Chondrocyte (in vitro differentiated cells): ENCODE measurements at regions not wholly inside any gene's neighbourhood (a gene's known extent, or its start where the extent isn't known, plus 50 kb on each side); places are given as distances from the start of the nearest gene placed in this dataset.

Source experiments
- DNase-seq: peaks from one replicate; pipeline ENCODE4 v3.0.0; 2021; ENCODE audit warnings: mixed read lengths, low spot score
- H3K27ac Mint-ChIP-seq: one replicate; pipeline ENCODE4 v1.8.0; 2021; ENCODE audit warnings: mild to moderate bottlenecking, moderate library complexity, mixed read lengths; ENCODE audit not compliant: unreplicated experiment
- H3K27me3 Mint-ChIP-seq: 2 replicates; pipeline ENCODE4 v1.8.0; 2021; ENCODE audit warnings: low read depth, mixed read lengths
- H3K36me3 Mint-ChIP-seq: 2 replicates; pipeline ENCODE4 v1.8.0; 2021; ENCODE audit warnings: low read depth, mixed read lengths
- H3K4me1 Mint-ChIP-seq: 2 replicates; pipeline ENCODE4 v1.8.0; 2021; ENCODE audit warnings: low read depth, mild to moderate bottlenecking, mixed read lengths
- H3K4me3 Mint-ChIP-seq: one replicate; pipeline ENCODE4 v1.8.0; 2021; ENCODE audit warnings: mild to moderate bottlenecking, moderate library complexity, mixed read lengths; ENCODE audit not compliant: unreplicated experiment
- H3K9me3 Mint-ChIP-seq: 2 replicates; pipeline ENCODE4 v1.8.0; 2021; ENCODE audit warnings: low read depth, mixed read lengths
- CTCF ChIP-seq: fragments of 200-600 bp; sonication (generic); IDR thresholded peaks from 2 replicates; pipeline ENCODE4 v1.5.0; 2021; ENCODE audit warnings: antibody characterized with exemption, mild to moderate bottlenecking, moderate library complexity

GRCh38 chr21:22138297-22139016, 1140.2 kb downstream of the NCAM2 start:
- H3K27ac Mint-ChIP-seq = no peak overlapping the region
- no peak overlapping the region for H3K4me3 Mint-ChIP-seq
- no peaks in the 10 kb centered on the region for H3K9me3 Mint-ChIP-seq
- no peaks in the 10 kb centered on the region for H3K36me3 Mint-ChIP-seq
- TF ChIP-seq CTCF = no peak
- no peak for DNase-seq
- H3K4me1 Mint-ChIP-seq = no peaks in the 10 kb centered on the region
- H3K27me3 Mint-ChIP-seq = no peaks in the 10 kb centered on the region

- H3K27ac Mint-ChIP-seq = no peak overlapping the region
- H3K4me1 Mint-ChIP-seq = no peaks in the 10 kb centered on the region
- no peak overlapping the region for H3K4me3 Mint-ChIP-seq
- H3K9me3 Mint-ChIP-seq = peaks cover 18% of the 10 kb centered on the region
- H3K27me3 Mint-ChIP-seq = no peaks in the 10 kb centered on the region
- H3K36me3 Mint-ChIP-seq = no peaks in the 10 kb centered on the region
- DNase-seq = no peak
- TF ChIP-seq CTCF = no peak
Measured at GRCh38 chr21:22145545-22145944, 1147.3 kb downstream of the NCAM2 start.

GRCh38 chr21:22154579-22155274, 1156.5 kb downstream of the NCAM2 start:
- TF ChIP-seq CTCF = no peak
- H3K27ac Mint-ChIP-seq = no peak overlapping the region

GRCh38 chr21:22164912-22165311, 1166.7 kb downstream of the NCAM2 start:
- Mint-ChIP-seq H3K36me3 (no peaks in the 10 kb centered on the region), H3K27ac (no peak overlapping the region), H3K27me3 (no peaks in the 10 kb centered on the region), H3K4me1 (no peaks in the 10 kb centered on the region), H3K9me3 (peaks cover 22% of the 10 kb centered on the region), H3K4me3 (no peak overlapping the region)
- no peak for TF ChIP-seq CTCF
- no peak for DNase-seq

More at GRCh38 chr21:22154579-22155274, 1156.5 kb downstream of the NCAM2 start:
- Mint-ChIP-seq H3K27me3 (no peaks in the 10 kb centered on the region), H3K36me3 (no peaks in the 10 kb centered on the region), H3K9me3 (no peaks in the 10 kb centered on the region), H3K4me3 (no peak overlapping the region), H3K4me1 (no peaks in the 10 kb centered on the region)
- DNase-seq = no peak

GRCh38 chr21:22174746-22175145, 1176.5 kb downstream of the NCAM2 start:
- no peaks in the 10 kb centered on the region for H3K36me3 Mint-ChIP-seq
- H3K4me1 Mint-ChIP-seq = no peaks in the 10 kb centered on the region
- DNase-seq = no peak
- no peaks in the 10 kb centered on the region for H3K27me3 Mint-ChIP-seq
- H3K4me3 Mint-ChIP-seq = no peak overlapping the region
- H3K27ac Mint-ChIP-seq = no peak overlapping the region
- no peak for TF ChIP-seq CTCF
- peaks cover 9% of the 10 kb centered on the region for H3K9me3 Mint-ChIP-seq
